ENCODE measurements at regions not wholly inside any gene's neighbourhood (a gene's known extent, or its start where the extent isn't known, plus 50 kb on each side); places are given as distances from the start of the nearest gene placed in this dataset.

DNA sequence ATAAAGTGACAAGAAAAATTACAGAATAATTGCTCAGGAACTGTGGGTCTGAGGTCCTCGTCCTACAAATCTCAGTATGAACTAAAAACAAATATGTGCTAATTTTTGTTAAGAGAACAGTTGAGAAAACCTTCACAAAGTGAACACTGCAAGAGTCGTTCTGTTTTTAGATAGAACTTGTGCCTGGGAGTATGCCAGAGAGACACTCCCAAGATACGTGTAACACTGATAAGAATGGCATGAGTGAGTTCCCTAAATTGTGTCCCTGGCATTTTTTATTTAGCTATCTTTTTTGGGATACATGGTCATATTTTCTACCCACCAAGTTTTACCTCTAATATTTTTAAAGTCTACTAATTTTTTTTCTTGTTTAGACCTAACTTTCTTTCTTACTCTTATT, 860.0 kb upstream of the NR2F2 start:
- TF ChIP-seq, protein P1, sequence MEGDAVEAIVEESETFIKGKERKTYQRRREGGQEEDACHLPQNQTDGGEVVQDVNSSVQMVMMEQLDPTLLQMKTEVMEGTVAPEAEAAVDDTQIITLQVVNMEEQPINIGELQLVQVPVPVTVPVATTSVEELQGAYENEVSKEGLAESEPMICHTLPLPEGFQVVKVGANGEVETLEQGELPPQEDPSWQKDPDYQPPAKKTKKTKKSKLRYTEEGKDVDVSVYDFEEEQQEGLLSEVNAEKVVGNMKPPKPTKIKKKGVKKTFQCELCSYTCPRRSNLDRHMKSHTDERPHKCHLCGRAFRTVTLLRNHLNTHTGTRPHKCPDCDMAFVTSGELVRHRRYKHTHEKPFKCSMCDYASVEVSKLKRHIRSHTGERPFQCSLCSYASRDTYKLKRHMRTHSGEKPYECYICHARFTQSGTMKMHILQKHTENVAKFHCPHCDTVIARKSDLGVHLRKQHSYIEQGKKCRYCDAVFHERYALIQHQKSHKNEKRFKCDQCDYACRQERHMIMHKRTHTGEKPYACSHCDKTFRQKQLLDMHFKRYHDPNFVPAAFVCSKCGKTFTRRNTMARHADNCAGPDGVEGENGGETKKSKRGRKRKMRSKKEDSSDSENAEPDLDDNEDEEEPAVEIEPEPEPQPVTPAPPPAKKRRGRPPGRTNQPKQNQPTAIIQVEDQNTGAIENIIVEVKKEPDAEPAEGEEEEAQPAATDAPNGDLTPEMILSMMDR (conservative IDR thresholded peaks at IDR 0.05 in 1 of 2, IDR thresholded peaks at IDR 0.05 in 1 of 2; ENCODE audit: low read depth in 1 of 2, low read length in 2 of 2) = no peak
- no peak for TF ChIP-seq EZH2 (IDR thresholded peaks at IDR 0.05; ENCODE audit: low read length, missing control alignments)

Measured in fibroblast of lung (primary cell).